GM23248 (cell line): ENCODE measurements at regions not wholly inside any gene's neighbourhood (a gene's known extent, or its start where the extent isn't known, plus 50 kb on each side); places are given as distances from the start of the nearest gene placed in this dataset. TPM values are rescaled to one million over a fixed set of nuclear protein-coding genes. Genes with fewer than 3 reads are reported as not detected.
"Not testable (repeated sequence)": the region's sequence is repeated elsewhere in the genome, so short reads cannot be mapped to it uniquely, and the experiment has no call there.

Experiments used
- DNase-seq: peaks from one replicate; pipeline ENCODE4 v3.0.0-alpha.2; 2015
- H2AFZ ChIP-seq: fragments of 200-600 bp; sonication (generic); 2 replicates; pipeline ENCODE4 v1.6.1; 2016; ENCODE audit warnings: antibody characterized with exemption
- H3F3A ChIP-seq: fragments of 200-600 bp; sonication (generic); 2 replicates; pipeline ENCODE4 v1.6.1; 2016; ENCODE audit warnings: mild to moderate bottlenecking, antibody characterized with exemption, mixed run types; ENCODE audit not compliant: insufficient read depth
- H3K27ac ChIP-seq: fragments of 200-600 bp; sonication (generic); 2 replicates; pipeline ENCODE4 v1.5.1; 2016; ENCODE audit warnings: mild to moderate bottlenecking
- H3K27me3 ChIP-seq: fragments of 200-600 bp; sonication (generic); replicated peaks from 2 replicates; pipeline ENCODE4 v1.6.1; 2016; ENCODE audit warnings: mild to moderate bottlenecking; ENCODE audit not compliant: insufficient read depth
- H3K36me3 ChIP-seq: fragments of 200-600 bp; sonication (generic); 2 replicates; pipeline ENCODE4 v1.6.1; 2016; ENCODE audit warnings: low read depth, mild to moderate bottlenecking
- H3K4me1 ChIP-seq: fragments of 200-600 bp; sonication (generic); 2 replicates; pipeline ENCODE4 v1.6.1; 2016; ENCODE audit warnings: mild to moderate bottlenecking; ENCODE audit not compliant: insufficient read depth
- H3K4me2 ChIP-seq: fragments of 200-600 bp; sonication (generic); one replicate; pipeline ENCODE4 v1.6.1; 2016; ENCODE audit warnings: mild to moderate bottlenecking; ENCODE audit not compliant: unreplicated experiment
- H3K4me3 ChIP-seq: fragments of 200-600 bp; sonication (generic); 2 replicates; pipeline ENCODE4 v1.5.1; 2016; ENCODE audit warnings: mild to moderate bottlenecking
- H3K79me2 ChIP-seq: fragments of 200-600 bp; sonication (generic); 2 replicates; pipeline ENCODE4 v1.6.1; 2016; ENCODE audit warnings: mild to moderate bottlenecking; ENCODE audit not compliant: insufficient read depth
- H3K9ac ChIP-seq: fragments of 200-600 bp; sonication (generic); 2 replicates; pipeline ENCODE4 v1.6.1; 2016; ENCODE audit warnings: mild to moderate bottlenecking
- H3K9me2 ChIP-seq: fragments of 200-600 bp; sonication (generic); 2 replicates; pipeline ENCODE4 v1.6.1; 2016; ENCODE audit warnings: mixed run types, mild to moderate bottlenecking, moderate library complexity; ENCODE audit not compliant: insufficient read depth
- H3K9me3 ChIP-seq: fragments of 200-600 bp; sonication (generic); one replicate; pipeline ENCODE4 v1.6.1; 2017; ENCODE audit warnings: low read depth
- H4K20me1 ChIP-seq: fragments of 200-600 bp; sonication (generic); 2 replicates; pipeline ENCODE4 v1.6.0; 2016; ENCODE audit not compliant: insufficient read depth
- whole genome bisulfite sequencing, 2 experiments: methylation state at CpG; one replicate each; pipeline ENCODE4 v1.1.6; 2015 to 2017; ENCODE audit warnings: low lambda C conversion rate in 2 of 2, low coverage in 1 of 2; ENCODE audit errors: missing lambda C conversion rate in 2 of 2; 5-methylcytosine and 5-hydroxymethylcytosine counted together
- in situ Hi-C: fragments of 300-500 bp; cut with MboI; formaldehyde crosslinking; loops from 2 replicates; pipeline ENCODE4 v1.15.0; 2020
- small RNA-seq: library from RNA; depleted of rRNA; stranded (forward); fragments of <200 nt; gene quantifications from one replicate; pipeline ENCODE3, GENCODE V24; 2014; ENCODE audit warnings: low read depth, low replicate concordance

- H4K20me1 ChIP-seq, H3K27ac ChIP-seq, H3K9ac ChIP-seq, H3K36me3 ChIP-seq, H3K4me2 ChIP-seq, H3F3A ChIP-seq, H3K9me2 ChIP-seq, H3K79me2 ChIP-seq, H3K4me1 ChIP-seq, H3K27me3 ChIP-seq, in situ Hi-C loops, DNase-seq, H3K9me3 ChIP-seq: not testable (repeated sequence)
- Histone ChIP-seq H2AFZ (0 out of 2 replicates have a peak overlapping the region, but pooled peaks have one; percentile 60), H3K4me3 (0 out of 2 replicates have a peak overlapping the region, but pooled peaks have one; percentile 49)
- 10% methylated on average over 7 of the region's 11 CpGs; no CpG with 5 or more reads in 1 of the 2 experiments for WGBS, 2 experiments
Observed at GRCh38 chr9:67724885-67725284, 133.8 kb upstream of the ANKRD20A1 start.

GRCh38 chr9:67726213-67726988 lies 132.3 kb upstream of the ANKRD20A1 start:
- H3K4me2 ChIP-seq, in situ Hi-C loops, H3K9me2 ChIP-seq, H2AFZ ChIP-seq, DNase-seq, H4K20me1 ChIP-seq, H3K36me3 ChIP-seq, H3K9me3 ChIP-seq, H3F3A ChIP-seq, H3K27me3 ChIP-seq, H3K4me1 ChIP-seq, H3K79me2 ChIP-seq: not testable (repeated sequence)
- peak overlapping the region; percentile 63 for H3K4me3 ChIP-seq
- peak overlapping the region; percentile 76 for H3K9ac ChIP-seq
- peak overlapping the region; percentile 48 for H3K27ac ChIP-seq
- 0 to 1% methylated on average over 15 to 27 of the region's 58 CpGs for WGBS, 2 experiments

GRCh38 chr9:67763133-67763532 lies 95.6 kb upstream of the ANKRD20A1 start:
- H2AFZ ChIP-seq, DNase-seq, H3K9me3 ChIP-seq, H3K27me3 ChIP-seq, H3K4me1 ChIP-seq, H4K20me1 ChIP-seq, H3K27ac ChIP-seq, H3K9me2 ChIP-seq, H3K79me2 ChIP-seq, in situ Hi-C loops, H3K4me2 ChIP-seq, H3F3A ChIP-seq, H3K4me3 ChIP-seq, H3K9ac ChIP-seq, H3K36me3 ChIP-seq: not testable (repeated sequence)
- WGBS, 2 experiments: 0 to 6% methylated on average over 1 to 2 of the region's 4 CpGs

- H3K4me1 ChIP-seq, H3K27me3 ChIP-seq, H3K4me2 ChIP-seq, H3K36me3 ChIP-seq, H3K9ac ChIP-seq, H2AFZ ChIP-seq, H3K4me3 ChIP-seq, H3K9me3 ChIP-seq, H3F3A ChIP-seq, DNase-seq, H3K27ac ChIP-seq, H4K20me1 ChIP-seq, in situ Hi-C loops, H3K9me2 ChIP-seq, H3K79me2 ChIP-seq: not testable (repeated sequence)
- 6 to 11% methylated on average over 2 to 3 of the region's 3 CpGs for WGBS, 2 experiments
Observed at GRCh38 chr9:67771807-67772206, 86.9 kb upstream of the ANKRD20A1 start.

GRCh38 chr9:67800170-67800569 lies 58.6 kb upstream of the ANKRD20A1 start:
- H3K9ac ChIP-seq, H4K20me1 ChIP-seq, H2AFZ ChIP-seq, H3K9me3 ChIP-seq, H3K36me3 ChIP-seq, H3K4me2 ChIP-seq, H3K27me3 ChIP-seq, in situ Hi-C loops, H3K79me2 ChIP-seq, H3K4me3 ChIP-seq, H3K9me2 ChIP-seq, DNase-seq, H3K4me1 ChIP-seq, H3K27ac ChIP-seq, H3F3A ChIP-seq: not testable (repeated sequence)
- WGBS, 2 experiments: 35 to 39% methylated on average over 7 of the region's 7 CpGs

Small RNA genes in the stretch of these regions (small RNA-seq; reads per million reads assigned to genes)
- gene AL627230.1 (not detected), gene AL627230.3 (not detected), gene AL627230.5 (not detected), gene AL627230.6 (not detected), gene AL627230.8 (not detected), gene FAM27B (not detected), gene RF00156 (not detected), gene RN7SL787P (not detected)
